NCI-H345 (cell line): ENCODE measurements at regions not wholly inside any gene's neighbourhood (a gene's known extent, or its start where the extent isn't known, plus 50 kb on each side); places are given as distances from the start of the nearest gene placed in this dataset.
"Not testable (repeated sequence)": the region's sequence is repeated elsewhere in the genome, so short reads cannot be mapped to it uniquely, and the experiment has no call there.

Experiments used
- DNase-seq: peaks from one replicate; lab custom pipeline; 2025; lab: John Stamatoyannopoulos, UW

DNA sequence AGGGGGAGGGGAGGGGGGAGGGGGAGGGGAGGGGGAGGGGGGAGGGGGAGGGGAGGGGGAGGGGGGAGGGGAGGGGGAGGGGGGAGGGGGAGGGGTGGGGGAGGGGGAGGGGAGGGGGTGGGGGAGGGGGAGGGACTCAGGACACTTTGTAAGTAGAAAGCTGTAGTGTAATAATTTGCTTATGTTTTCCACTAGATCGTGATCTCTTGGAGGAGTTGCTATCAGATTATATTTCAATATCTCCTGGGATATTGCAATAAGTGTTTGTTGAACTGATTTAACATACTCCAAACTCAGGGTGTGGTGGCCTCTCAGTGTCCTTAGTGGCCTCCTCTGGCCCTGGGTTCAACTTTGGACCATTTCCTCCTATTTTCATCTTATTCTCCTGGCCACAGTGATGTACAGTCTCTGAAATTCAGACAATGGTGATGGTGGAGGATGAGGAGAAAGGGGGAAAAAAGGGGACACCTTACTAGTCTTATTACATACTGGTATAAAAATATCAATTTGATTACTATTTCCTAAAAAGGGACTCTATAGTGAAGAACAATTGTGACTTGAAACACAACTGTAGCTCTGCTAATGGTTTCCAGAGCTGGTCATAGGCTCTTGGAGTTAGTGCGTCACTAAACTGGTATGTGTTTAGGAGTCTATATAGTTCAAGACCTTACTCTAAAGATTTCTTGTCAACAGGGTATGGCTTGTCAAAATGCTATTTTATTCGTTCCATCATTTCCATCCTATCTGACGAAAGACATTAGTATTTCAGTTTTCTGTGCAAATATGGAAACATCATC is 89.6 kb downstream of the DDX1 start:
- DNase-seq: no peak

DNA sequence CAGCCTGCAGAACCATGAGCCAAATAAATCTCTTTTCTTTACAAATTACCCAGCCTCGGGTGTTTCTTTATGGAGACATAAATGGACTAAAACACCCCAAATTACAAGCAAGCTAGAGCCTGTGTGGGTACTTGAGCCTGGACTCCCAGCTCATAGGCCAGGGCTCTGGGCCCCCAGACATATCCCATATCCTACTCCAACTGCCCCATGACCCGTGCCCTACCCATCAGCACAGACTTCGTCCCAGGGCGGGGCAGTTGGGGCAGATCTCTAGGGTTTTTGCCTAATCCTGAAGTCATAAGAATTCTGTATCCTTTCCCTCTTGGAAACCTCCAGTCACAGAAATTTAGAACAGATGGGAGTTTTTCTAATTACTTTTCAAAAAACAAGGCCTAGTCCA is 90.7 kb downstream of the DDX1 start:
- DNase-seq: no peak

DNA sequence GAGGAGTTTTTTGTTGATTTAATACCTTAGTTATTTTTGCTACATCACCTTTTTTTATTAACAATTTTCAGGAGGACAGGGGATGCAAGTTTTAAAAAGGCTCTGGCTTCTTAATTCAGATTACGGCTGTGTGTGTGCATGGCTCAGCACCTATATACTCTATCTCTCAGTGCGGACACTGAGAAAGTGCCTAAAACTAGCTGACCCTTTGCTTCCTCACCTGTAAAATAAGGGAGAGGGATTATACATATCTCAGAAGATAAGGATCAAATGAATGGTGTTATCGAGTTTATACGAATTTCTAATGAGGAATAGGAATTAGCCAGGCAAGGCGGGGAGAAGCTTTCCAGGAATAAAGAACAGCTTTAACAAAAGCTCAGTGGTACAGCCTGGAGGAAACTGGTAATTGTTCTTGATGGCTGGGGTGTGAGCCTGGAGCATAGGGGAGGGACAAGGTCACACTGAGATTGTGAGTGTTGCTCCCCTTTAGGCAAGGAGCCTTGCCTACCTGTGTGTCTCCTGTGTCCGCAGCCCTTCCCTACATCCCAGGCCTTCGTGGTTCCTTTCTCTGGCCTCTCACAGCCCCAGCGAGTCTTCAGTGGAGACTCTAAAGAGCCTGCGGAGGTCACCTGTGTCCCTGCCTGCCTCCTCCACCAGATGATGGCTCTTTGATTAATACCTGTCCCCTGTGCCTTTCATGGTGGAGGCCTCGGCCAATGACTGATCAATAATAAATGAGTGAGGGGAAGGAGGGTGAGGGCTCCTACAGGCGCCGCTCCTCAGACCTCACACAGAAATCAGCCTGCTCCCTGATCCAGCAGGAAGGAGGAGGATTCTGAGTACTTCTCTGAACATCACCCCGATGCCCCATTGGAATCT is 92.7 kb downstream of the DDX1 start:
- no peak for DNase-seq

DNA sequence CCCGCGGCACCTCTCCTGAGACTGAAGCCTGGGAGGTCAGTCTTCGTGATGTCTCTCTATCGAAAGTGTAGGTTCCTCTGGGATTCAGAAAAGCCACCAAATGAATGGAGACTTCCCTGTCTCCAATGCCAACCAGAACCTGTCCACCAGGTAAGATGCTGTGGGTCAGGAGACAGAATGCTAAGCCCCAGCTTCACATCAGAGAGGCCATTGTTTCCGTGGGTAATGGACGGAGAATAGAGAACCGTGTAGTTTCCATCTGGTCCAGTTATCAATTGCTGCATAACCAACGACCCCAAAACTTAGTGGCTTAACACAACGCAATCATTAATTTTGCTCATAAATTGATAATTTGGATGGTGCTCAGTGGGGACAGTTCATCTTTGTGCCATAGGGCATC is 93.5 kb downstream of the DDX1 start:
- no peak for DNase-seq

DNA sequence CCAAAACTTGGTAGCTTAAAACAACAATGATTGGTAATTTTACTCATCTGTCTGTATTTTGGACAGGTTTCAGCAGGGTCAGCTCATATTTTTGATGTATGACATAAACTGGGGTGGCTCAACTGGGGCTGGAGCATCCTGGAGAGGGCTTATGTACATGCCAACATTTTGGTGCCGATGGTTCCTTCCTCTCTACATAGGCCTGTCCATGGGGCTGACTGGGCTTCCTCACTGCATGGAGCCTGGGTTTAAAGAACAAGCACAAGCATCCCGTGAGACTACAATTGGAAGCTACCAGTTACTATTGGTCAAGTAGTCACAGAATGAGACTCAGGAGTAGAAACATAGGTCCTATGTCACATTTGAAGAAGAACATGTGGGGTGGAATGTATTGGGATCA is 95.0 kb downstream of the DDX1 start:
- no peak for DNase-seq

DNA sequence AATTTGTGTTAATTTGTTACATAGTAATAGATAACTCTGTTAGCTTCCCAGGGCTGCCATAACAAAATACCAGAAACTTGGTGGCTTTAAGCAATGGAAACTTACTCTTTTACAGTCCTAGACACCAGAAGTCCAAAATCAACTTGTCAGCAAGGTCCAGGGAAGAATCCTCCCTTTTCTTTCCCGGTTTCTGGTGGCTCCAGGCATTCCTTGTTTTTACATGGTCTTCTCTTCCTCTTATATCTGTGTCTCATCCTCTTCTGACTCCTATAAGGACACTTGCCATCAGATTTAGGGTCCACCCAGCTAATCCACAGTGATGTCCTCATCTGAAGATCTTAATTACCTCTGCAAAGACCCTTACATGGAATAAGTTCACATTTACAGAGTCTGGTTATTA is 95.6 kb downstream of the DDX1 start:
- no peak for DNase-seq

DNA sequence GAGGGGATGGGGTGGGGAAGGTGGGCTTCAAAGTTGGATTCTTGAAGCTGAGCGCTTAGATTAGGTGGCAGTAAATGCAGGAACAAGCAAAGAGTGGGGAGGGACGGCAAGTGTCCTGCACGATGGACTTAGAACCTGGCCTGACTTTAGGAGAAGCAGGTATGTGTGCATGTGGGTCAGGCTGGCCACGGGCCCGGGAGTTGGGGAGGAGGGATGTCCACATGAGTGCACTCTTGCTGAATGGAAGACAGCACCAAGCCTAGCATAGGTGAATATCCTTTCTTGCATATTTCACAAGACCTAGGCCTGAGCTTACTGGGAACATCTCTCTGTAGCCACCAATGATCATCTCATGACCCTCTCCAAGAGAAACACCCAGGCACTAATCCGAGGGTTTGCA is 96.1 kb downstream of the DDX1 start:
- DNase-seq: no peak

DNA sequence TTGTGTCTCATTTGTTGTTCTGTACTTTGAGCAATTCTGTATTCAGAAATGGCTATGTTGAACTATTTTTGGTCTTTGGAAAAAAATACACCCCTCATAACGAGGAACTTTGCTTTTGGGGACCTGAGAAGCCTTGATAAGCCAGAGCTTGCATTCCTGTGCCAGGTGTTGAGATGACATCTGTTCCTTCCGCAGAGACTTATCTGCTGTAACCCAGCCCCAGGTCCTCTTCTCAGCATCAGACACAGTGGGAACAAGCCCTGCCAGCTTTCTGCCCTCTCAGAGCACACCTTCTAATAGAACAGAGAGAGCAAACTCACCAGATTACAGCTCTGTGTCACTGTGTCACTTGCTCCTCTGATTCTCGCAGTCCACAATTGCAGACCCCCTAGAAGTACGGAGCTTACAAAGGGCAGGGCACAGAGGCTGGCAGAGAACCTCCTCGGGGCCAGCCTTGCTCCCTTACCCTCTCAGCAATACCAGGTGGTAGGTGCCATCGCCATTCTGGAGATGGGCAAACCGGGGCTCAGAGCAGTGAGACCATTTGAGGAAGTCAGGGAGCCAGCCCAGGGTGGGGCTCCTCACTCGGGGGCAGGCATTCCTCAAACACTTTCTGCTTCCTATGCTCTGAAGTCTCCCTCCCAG is 97.4 kb downstream of the DDX1 start:
- DNase-seq: no peak

DNA sequence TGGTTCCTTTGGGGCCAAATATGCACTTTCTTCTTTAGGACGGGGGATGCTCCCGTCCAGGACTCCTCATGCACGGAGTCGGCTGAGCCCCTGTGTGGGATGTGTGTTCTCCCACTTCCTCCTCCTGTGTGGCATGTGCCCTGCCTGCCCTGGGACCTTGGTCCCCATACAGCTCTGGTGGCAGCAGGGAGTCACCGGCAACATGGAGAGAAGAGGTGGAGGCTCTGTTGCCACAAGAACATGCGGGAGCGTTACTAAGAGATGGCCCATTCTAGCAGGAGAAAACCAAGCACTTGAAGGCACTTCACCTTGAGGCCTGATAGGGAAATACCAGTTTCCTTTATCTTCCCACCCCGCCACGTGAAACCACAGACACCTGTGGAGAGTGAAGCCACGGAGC is 98.0 kb downstream of the DDX1 start:
- DNase-seq: no peak

DNA sequence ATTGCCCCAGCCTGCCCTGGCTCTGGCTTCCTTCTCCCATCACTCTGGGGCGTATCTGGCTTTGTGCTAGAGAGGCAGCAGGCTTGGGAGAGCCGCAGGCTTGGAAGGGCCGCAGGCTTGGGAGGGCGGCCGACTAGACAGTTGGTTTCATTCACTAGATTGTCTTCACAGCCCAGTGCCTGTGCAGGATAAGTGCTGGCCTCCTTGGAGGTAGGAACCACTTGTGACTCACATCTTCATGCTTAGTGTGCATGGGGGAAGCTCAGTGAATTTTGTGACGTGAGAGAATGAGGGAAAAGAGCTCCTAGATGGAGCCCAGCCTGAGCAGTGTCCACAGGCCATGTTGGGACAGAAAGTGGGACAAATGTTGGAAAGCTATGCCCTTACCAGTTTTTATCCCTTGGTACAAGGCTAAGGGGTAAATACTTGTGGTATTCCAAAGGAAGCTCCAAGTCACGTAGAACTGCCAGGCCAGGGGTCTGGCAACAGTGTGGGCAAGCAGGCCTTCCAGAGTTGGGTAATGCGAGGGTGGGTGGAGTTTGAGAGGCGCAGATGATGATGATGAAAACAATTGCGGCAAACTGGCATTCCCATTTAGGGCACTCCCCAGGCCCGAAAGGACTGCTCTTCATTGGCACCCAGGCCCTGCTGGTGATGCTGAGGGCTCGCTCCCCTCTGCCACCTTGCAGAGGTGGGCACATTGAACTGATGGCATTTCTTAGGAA is 100.1 kb downstream of the DDX1 start:
- no peak for DNase-seq

DNA sequence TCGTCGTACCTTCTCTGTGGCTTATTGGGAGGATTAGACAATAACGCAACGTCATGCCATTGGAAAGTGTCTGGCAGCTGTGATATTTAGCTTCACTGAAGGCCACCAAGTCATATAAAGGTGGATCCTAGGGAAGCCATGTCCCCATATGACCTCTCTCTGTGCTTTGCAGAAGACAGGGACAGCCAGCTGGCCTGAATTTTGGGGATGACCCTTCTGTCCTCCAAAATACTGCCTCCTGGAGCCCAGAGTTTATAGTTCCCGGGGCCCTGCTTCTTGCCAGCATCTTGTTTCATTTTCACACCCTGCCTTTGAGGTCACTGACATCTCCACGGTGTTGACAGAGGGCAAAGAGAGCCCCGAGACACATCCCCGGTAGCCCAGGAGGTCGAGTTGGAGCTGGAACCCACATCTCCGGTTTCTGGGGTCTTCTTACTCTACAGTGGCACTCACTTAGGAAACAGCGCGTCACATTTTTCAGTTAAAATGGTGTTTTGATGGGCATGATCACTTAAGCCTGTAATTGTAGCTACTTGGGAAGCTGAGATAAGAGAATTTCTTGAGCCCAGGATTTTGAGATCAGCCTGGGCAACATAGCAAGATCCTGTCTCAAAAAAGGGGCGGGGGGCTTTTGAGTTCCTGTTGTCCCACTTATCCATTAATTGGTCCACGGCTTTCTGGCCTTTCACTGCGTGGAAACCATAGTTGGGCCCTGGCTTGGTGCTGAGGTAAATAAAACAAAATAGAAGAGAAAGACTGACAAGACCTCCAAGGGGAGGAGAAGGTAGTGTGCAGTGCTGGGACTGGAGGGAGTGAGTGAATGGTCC is 101.1 kb downstream of the DDX1 start:
- DNase-seq: no peak

DNA sequence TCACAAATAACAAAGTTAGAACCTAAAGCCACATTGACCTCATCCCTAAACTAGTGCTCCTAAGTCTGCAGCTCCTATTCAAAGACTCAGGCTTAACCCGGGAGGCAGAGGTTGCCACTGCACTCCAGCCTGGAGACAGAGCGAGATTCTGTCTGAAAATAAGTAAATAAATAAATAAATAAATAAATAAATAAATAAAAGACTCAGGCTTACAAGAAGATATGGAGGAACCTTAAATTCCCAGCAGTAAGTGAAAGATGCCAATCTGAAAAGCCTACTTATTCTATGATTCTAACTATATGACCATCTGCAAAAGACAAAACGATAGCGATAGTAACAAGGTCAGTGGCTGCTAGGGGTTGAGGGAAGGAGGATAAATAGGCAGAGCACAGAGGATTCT is 101.7 kb downstream of the DDX1 start:
- DNase-seq: no peak

DNA sequence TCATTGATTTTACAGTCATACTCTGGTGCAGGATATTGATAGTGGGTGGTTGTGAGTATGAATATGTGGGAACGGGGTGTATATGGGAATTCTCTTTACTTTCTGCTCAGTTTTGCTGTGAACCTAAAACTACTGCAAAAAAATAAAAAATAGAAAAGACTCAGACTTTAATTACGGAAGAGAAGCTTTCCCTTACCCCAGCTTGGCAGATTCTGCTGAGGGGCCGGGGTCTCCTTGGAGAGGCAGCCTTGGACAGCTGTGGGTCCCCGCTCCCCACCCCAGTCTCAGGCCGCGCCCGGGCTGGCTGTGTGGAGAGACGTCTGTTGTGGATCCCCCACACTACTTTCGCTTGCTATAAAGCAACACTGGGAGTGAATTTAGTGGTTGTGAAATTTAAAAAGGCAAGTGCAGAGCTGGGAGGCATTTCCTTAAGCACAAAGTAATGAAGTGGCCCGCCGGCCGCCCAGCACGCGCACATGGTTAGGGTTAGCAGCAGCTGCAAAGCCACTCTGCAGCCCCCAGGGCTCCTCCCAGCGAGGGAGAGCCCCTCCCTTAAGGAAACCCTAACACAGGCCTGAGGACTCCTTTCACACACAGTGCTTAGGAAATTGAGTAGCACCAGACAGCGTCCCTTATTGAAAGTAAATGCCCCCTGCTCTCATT is 102.4 kb downstream of the DDX1 start:
- no peak for DNase-seq

DNA sequence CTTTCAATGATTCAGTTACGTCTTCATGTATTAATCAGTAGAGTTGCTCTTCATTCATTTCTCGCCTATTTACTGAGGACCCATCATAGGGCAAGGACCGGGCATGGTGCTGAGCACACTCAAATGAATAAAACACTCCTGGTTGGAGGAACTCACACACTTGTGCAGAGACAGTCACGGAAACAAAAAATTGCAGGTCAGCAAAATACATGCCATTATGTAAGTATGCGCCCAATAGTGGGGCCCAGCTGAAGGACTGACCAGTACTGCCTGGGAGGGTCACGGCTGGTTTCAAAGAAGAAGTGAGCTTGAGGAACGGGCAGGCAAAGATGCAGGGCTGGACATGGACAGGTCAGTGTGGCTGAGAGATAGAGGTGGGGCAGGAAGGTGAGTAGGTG is 102.9 kb downstream of the DDX1 start:
- DNase-seq: no peak

DNA sequence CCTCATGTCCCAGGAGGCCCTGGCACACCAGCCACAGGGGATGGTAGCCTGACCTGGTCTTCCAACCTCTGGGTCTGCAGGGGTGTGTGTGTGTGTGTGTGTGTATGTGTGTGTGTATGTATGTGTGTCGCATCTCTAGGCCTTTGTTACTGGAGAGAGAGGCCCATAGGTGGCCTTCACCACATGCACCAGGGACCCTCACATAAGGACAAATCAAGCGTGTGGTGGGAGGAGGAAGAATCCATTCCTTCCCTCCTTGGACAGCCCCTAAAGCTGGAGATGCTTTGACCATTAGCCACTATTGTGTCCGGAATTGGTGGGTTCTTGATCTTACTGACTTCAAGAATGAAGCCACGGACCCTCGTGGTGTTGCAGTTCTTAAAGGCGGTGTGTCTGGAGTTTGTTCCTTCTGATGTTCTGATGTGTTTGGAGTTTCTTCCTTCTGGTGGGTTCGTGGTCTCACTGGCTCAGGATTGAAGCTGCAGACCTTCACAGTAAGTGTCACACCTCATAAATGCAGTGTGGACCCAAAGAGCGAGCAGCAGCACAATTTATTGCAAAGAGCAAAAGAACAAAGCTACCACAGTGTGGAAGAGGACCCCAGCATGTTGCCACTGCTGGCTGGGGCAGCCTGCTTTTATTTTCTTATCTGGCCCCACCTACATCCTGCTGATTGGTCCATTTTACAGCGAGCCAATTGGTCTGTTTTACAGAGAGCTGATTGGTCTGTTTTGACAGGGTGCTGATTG is 104.1 kb downstream of the DDX1 start:
- no peak for DNase-seq

DNA sequence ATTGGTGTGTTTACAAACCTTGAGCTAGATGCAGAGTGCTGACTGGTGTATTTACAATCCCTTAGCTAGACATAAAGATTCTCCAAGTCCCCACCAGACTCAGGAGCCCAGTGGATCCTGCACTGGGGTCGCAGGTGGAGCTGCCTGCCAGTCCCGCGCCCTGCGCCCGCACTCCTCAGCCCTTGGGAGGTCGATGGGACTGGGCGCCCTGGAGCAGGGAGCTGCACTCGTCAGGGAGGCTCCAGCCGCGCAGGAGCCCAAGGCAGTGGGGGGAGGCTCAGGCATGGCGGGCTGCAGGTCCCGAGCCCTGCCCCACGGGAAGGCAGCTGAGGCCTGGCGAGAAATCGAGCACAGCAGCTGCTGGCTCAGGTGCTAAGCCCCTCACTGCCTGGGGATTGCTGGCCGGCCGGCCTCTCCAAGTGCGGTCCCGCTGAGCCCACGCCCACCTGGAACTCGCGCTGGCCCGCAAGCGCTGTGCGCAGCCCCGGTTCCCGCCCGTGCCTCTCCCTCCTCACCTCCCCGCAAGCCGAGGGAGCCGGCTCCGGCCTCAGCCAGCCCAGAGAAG is 105.0 kb downstream of the DDX1 start:
- not testable (repeated sequence) for DNase-seq

DNA sequence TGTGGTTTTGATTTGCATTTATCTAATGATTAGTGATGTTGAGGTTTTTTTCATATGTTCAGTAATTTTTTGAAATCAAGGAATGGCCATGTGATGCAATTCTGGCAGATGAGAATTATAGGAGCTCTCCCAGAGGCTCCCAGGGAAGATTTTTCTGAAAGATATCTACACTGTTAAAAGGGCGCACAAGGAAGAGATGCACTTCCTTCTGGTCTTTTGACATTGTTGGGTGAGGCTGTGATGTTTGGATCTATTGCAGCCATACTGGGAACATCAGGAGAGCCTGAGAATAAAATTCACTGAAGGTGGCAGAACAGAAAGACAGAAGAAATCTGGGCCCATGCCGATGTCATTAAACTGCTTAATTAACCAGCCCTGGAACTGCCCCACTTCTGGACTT is 108.5 kb downstream of the DDX1 start:
- DNase-seq: no peak

DNA sequence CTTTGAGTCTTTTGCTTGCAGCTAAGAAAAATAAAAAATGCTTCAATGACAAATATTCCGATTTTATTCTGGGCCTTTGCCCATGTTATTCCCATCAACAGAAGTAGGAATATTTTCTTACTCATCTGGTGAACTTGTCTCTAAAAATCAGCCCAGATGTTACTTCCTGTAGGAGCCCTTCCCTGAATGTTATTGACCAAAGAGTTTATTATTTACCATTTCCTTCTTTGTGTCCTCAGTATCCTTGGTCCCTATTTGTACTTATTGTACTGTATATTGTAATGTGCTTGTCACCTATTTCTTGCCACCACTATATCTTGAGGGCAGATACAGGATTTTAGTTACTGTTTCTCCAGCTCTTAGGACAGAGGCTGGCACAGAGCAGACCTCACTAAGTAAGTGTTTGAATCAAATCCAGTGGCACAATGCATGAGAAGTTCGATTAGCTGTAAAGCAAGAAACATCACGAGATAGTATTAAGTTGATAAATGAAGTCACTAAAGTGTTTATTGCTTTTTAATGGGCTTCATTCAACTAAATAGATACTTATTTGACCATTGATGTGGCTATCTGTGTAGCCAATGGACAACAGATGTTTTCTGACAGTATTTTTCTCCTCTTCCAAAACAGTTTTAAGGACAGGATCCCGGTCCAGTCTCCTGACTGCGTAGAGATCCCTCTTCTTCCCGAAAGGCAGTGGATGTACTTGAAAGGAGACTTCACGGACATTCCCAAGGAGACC is 109.1 kb downstream of the DDX1 start:
- no peak for DNase-seq

DNA sequence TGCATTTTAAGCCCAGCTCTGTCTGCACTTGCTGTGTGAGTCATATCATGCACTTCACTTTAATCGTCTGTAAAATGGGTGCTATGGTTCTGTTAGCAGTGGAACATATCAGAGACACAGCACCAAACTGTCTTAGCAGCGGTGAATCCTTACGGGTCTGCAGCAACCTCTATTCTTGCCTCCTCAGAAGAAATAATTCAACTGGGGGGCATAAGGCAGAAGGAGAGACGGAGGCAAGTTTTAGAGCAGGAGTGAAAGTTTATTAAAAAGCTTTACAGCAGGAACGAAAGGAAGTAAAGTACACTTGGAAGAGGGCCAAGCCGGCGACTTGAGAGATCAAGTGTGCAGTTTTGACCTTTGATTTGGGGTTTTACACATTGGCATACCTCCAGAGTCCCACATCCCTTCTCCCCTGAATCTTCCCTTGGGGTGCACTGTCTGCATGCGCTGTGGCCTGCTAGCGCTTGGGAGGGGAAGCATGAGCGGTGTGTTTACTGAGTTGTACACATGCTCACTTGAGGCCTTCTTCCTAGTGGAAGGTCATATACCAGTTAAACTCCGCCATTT is 109.8 kb downstream of the DDX1 start:
- DNase-seq: no peak
